HG02798 (cell line): ENCODE measurements at regions not wholly inside any gene's neighbourhood (a gene's known extent, or its start where the extent isn't known, plus 50 kb on each side); places are given as distances from the start of the nearest gene placed in this dataset.

Source experiments
- ATAC-seq: cut with Tn5 transposase; IDR thresholded peaks from one replicate; pipeline ENCODE4 v1.9.1; 2021; ENCODE audit warnings: mild to moderate bottlenecking; ENCODE audit not compliant: unreplicated experiment, poor library complexity

GRCh38 chr12:40551466-40551865, 140.8 kb upstream of the CNTN1 start:
- ATAC-seq: no peak

DNA sequence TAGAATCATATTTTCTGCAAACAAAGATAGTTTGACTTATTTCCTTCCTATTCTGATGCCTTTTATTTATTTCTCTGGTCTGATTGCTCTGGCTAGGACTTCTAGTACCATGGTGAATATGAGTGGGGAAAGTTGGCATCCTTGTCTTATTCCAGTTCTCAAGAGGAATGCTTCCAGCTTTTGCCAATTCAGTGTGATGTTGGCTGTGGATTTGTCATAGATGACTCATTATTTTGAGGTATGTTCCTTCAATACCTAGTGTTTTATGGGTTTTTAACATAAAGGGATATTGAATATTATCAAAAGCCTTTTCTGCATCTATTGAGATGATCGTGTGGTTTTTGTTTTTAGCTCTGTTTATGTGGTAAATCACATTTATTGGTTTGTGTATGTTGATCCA, 139.4 kb upstream of the CNTN1 start:
- ATAC-seq: no peak

DNA sequence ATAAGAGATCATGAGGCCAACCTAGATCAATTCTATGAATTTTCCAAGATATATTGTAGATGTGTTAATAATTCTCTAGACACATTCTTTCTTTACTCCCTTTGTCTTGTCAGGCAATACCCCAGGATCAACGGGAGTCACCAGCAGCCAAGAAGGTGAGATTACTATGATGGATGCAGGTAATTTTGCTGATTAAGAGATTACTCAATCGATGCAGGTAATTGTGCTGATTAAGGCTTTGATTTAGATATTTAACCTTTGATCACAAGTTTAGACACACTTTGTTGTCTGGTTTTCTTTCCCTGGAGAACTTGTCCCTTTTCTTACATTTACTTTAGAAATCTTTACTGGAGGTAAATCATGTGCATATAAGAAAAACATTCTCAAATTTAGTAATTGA, 134.3 kb upstream of the CNTN1 start:
- ATAC-seq: no peak

- ATAC-seq: peak; percentile 55
Observed at GRCh38 chr12:40559865-40560264, 132.4 kb upstream of the CNTN1 start.

GRCh38 chr12:40560848-40561247, 131.4 kb upstream of the CNTN1 start:
- peak; percentile 37 for ATAC-seq

- ATAC-seq: peak; percentile 70
Observed at GRCh38 chr12:40561395-40561966, 130.8 kb upstream of the CNTN1 start.

DNA sequence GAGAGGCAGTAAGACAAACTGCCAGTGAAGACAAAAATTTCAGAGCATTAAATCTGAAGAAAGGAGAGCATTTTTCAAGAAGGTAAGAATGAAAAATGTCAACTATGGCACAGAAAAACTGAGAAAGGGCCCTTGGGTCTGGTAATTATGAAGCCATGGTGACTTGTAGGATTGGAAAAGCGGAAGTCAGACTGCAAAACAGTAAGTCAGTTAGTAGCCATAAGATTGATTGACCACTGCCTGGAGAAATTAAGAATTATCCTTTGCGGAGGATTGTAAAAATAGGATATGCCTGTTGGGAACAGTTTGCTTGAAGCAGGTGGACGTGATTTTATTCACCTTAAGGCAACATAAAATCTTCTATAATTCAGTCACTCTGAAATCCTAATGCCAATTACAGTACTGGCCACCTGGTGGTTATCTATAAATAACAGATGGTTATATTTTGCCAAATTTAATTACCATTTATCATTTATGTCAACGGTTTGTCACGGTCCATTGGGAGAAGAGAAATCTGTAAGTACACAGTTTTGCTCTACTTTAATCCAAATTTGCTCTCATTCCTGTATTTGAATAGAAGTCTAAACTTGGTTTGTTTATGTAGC, 127.1 kb upstream of the CNTN1 start:
- ATAC-seq: no peak

DNA sequence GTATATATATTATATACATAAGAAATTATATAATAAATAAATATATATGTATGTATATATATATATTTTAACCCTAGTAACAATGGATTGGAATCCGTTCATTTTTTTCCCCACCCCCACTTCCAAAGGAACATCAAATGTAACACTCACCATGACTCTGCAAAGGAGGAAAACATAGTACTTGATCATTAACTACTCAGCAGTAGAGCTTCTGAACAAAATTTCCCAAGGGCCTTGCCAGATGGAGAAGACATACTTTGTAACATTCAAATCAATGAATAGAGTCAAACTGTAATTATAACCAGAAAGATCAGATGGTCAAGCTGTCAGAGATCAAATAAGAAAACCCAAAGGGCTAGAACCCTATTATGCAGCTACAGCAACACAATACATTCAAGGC, 126.0 kb upstream of the CNTN1 start:
- ATAC-seq: no peak

DNA sequence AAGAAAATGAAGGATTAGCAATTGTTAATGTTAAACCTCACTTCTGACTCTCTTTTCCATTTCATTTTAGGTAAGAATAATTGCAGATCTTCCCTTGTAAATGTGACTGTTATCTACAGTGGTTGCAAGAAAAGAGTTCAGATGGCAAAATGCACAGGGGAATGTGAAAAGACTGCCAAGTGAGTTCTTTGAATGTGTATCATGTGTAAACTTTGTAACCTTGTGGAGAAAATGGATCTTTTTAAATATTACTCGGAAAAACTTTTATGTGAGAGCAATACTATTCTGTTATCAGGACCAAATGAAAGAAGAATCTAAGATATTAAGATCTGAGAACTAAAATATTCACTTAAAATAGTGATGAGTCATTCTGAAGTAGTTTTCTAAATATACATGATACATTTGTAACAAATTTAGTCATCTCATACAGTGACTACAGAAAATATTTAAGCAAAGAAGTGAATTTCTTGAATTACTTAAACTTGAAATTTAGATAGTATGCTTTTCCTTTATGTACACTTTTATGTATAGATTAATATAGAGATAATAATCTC, 122.5 kb upstream of the CNTN1 start:
- no peak for ATAC-seq

DNA sequence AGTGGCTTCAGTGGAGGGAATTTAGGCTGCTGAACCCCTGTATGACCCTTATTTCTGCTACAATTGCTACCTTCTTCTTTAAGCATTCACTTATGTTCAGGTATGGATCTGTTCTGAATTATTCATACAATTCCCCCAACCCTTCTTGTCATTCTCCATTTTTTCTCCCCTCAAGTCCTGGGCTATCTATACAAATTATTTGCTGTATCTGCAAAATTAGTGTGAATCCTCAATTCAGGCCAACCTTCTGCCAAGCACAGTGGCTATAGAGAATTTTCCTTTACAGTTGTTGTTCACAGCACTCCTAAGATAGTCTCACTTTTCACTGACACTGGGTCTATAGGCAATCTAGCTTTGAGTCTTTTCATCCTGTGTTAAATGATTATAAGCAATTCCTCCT, 119.2 kb upstream of the CNTN1 start:
- ATAC-seq: no peak

DNA sequence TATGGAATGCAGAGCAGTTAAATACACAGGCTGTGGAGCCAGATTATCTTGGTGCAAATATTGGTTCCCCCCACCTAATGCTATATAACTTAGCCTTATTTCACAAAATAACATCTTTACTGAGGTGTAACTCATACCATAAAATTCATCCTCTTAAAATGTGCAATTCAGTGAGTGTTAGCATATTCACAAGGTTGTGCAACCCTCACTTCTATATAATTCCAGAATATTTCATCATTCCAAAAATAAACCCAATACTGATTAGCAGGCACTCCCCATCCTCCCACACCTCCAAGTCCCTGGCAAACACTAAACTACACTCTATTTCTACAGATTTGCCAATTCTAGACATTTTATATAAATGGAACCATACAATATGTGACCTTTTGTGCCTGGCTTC, 116.3 kb upstream of the CNTN1 start:
- ATAC-seq: no peak

DNA sequence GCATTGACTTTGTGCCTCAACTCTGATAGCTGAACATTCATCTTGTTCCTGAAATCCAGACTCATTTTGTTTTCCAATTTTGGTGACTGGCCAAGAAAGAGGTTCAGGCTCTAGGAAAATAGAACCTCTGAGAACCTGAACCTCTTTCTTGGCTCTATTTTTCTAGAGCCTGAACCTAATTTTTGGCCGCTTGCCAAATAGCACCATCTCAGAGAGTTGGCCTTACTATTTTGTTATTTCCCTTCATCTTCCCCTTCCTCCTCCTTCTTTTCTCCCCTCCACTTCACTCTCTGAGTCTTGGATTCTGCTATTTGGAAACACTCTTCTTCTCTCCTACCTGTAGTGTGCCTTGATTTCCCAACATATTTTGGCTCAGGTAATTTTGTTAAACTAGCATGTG, 114.4 kb upstream of the CNTN1 start:
- no peak for ATAC-seq

- ATAC-seq: no peak
Observed at GRCh38 chr12:40579687-40580086, 112.6 kb upstream of the CNTN1 start.

DNA sequence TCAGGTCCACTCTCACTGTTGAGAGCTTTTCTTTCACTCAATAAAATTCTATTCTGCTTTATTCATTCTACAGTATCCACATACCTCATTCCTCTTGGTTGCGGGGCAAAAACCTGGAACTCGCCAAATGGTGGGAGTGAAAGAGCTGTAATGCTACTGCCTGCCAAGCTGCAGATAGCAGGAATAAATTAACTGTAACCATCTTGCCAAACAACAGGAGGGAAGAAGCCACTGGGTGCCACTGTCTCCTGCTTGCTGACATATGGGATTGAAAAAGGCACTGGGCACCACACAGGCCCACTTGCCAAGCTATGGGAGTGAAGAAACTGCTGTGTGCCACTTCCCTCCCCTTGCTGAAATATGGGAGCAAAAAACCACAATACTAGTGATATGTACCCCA, 111.9 kb upstream of the CNTN1 start:
- no peak for ATAC-seq

- ATAC-seq: no peak
Observed at GRCh38 chr12:40581889-40582288, 110.3 kb upstream of the CNTN1 start.

GRCh38 chr12:40583743-40584142, 108.5 kb upstream of the CNTN1 start:
- ATAC-seq: no peak

DNA sequence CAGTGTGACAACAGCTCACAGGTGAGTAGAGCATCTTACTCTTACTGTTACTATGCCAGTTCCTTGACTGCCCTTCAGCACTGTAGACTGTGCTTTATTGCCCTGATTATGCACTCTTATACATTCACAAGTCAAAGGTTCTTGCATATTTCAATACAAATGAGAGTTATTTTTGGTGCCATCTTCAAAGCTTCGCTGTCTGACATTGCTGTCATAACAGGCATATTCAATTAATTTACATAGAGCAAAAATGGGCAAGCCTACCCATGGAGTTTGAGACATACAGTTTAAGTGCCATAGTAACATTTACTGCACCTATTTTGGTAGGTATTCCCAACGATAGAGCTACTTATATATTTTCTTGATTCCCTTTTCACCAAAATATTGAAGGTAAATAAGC, 107.5 kb upstream of the CNTN1 start:
- ATAC-seq: no peak

- no peak for ATAC-seq
Observed at GRCh38 chr12:40586823-40587222, 105.4 kb upstream of the CNTN1 start.

DNA sequence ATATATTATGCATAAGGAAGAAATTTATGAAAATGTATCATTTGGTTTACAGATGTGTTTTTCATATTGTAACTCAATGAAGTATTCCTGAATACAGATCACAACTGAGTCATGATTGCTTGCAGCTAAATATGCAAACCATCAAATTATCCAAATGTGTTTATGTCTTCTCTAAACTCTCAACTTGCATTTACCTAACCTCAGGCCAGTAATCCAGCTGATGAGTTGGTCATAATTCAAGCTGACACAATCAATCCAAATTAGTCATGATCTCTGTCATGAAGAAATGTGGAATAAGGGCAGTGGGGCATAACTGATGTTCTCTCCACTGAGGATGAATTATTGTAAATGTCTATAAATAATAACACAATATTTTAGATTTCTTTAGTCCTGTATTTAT, 104.8 kb upstream of the CNTN1 start:
- ATAC-seq: no peak

GRCh38 chr12:40587970-40588369, 104.3 kb upstream of the CNTN1 start:
- ATAC-seq: no peak

DNA sequence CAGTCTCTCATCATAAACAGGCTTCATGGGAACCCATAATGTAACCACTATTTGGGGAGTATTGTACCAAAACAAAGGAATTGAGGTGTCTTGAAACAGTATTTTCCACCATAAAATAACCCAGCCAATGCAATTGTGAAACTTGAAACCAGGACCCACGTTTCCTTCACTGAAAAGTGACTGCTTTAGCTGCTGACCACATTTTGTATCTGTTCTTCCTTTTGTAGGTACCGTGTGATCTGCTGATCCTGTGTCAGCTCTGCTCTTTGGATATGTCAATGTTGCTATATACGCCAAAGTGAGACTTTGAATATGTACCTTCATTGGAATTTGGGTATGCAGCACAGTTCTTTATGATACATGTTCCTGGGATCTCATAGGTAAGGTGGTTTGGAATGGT, 95.1 kb upstream of the CNTN1 start:
- no peak for ATAC-seq

DNA sequence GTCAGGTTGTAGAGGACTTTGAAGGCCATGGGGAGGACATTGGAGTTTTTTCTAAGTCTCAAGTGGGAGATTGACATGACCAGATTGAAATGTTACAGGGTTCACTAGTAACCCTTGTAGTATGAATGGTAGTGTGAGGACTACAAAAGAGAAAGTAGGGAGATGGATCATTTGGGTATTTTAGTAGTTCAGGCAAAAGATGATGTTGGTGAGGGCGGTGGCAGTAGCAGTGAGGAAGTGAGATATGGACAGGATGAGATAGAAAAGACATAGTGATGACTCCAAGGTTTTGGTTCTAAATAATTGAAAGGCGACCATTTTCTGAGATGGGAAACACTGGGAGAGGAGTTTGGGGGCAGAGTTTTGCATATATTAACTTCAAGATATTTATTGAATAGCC, 94.2 kb upstream of the CNTN1 start:
- ATAC-seq: no peak
